ENCODE measurements at regions not wholly inside any gene's neighbourhood (a gene's known extent, or its start where the extent isn't known, plus 50 kb on each side); places are given as distances from the start of the nearest gene placed in this dataset.

- TF ChIP-seq CTCF (IDR thresholded peaks at IDR 0.05) = no peak
- TF ChIP-seq POLR2AphosphoS5 (IDR thresholded peaks at IDR 0.05) = no peak
Observed at GRCh38 chr5:2166306-2166978, 283.7 kb upstream of the IRX4 start.

All from suprapubic skin (tissue), 3 donors.